A549 (cell line): ENCODE measurements at regions not wholly inside any gene's neighbourhood (a gene's known extent, or its start where the extent isn't known, plus 50 kb on each side); places are given as distances from the start of the nearest gene placed in this dataset.

ENCODE experiments used
- ATAC-seq, 2 experiments: fragments of 200-7000 bp in 1 of 2; fragments of >200 bp in 1 of 2; cut with Nextera tagmentation in 1 of 2; cut with Tn5 transposase in 1 of 2; 3 replicates each; pipeline versions ENCODE4 v1.8.0 to v1.9.1; 2018 to 2020; ENCODE audit warnings: mild to moderate bottlenecking in 1 of 2, moderate library complexity in 1 of 2
- CTCF ChIA-PET: fragments of 300-600 bp; sonication (Branson Sonifier 250); formaldehyde crosslinking; extraction: SDS; loops from one replicate; lab custom pipeline; 2021; ENCODE audit warnings: antibody characterized with exemption, inconsistent platforms; lab: Yijun Ruan, JAX
- POLR2A ChIA-PET: fragments of 350-600 bp; formaldehyde crosslinking; extraction: SDS; loops from one replicate; lab custom pipeline; 2021; ENCODE audit warnings: antibody characterized with exemption, inconsistent platforms; lab: Yijun Ruan, JAX
- DNase-seq, 2 experiments: peaks; one replicate each; pipeline versions ENCODE4 v3.0.0 to v3.0.0-alpha.2; 2011 to 2016; ENCODE audit warnings: low read depth in 1 of 2, low spot score in 1 of 2
- FAIRE-seq: peaks from 2 replicates; lab custom pipeline; 2011; peaks lifted over from hg19 to GRCh38; lab: Jason Lieb, UNC
- H3K27ac ChIP-seq, 2 experiments: fragments of >200 bp; sonication (Bioruptor Twin); formaldehyde crosslinking; 3 replicates each; pipeline ENCODE4 v1.5.1; 2016 to 2017
- H3K4me1 ChIP-seq: fragments of >200 bp; sonication (Bioruptor Twin); formaldehyde crosslinking; 3 replicates; pipeline ENCODE4 v1.6.1; 2016
- H3K4me2 ChIP-seq: fragments of >200 bp; sonication (Bioruptor Twin); formaldehyde crosslinking; 3 replicates; pipeline ENCODE4 v1.6.1; 2016
- H3K4me3 ChIP-seq: fragments of >200 bp; sonication (Bioruptor Twin); formaldehyde crosslinking; 3 replicates; pipeline ENCODE4 v1.5.1; 2016
- H3K9me3 ChIP-seq: fragments of >200 bp; sonication (Bioruptor Twin); formaldehyde crosslinking; 3 replicates; pipeline ENCODE4 v1.6.1; 2016
- ATOH8 ChIP-seq: fragments of 250-450 bp; sonication (Bioruptor Pico); IDR thresholded peaks from 2 replicates; pipeline ENCODE4 v1.5.0; 2020; ENCODE audit warnings: low read depth, mild to moderate bottlenecking, moderate library complexity
- BCL3 ChIP-seq: fragments of >200 bp; sonication (Bioruptor Twin); formaldehyde crosslinking; IDR thresholded peaks from 3 replicates; pipeline ENCODE4 v1.6.1; 2016
- BHLHE40 ChIP-seq: IDR thresholded peaks from 2 replicates; pipeline ENCODE4 v1.6.1; 2012; ENCODE audit warnings: low read depth, low read length, inconsistent platforms
- CEBPB ChIP-seq, 2 experiments: fragments of >200 bp in 1 of 2; sonication (Bioruptor Twin) in 1 of 2; formaldehyde crosslinking in 1 of 2; IDR thresholded peaks; 2 replicates each; pipeline ENCODE4 v1.6.1; 2012 to 2016
- E2F6 ChIP-seq: IDR thresholded peaks from 2 replicates; pipeline ENCODE4 v1.6.1; 2012; ENCODE audit warnings: low read depth, borderline replicate concordance
- EHF ChIP-seq: fragments of 250-450 bp; sonication (Bioruptor Pico); IDR thresholded peaks from 2 replicates; pipeline ENCODE4 v1.5.0; 2020; ENCODE audit warnings: mild to moderate bottlenecking
- ESRRA ChIP-seq: fragments of 150-350 bp; IDR thresholded peaks from 2 replicates; pipeline ENCODE4 v1.6.1; 2014; ENCODE audit warnings: mild to moderate bottlenecking, low read length, borderline replicate concordance
- FOSB ChIP-seq: fragments of 250-450 bp; sonication (Bioruptor Pico); IDR thresholded peaks from 2 replicates; pipeline ENCODE4 v1.5.0; 2020; ENCODE audit warnings: mild to moderate bottlenecking, moderate library complexity
- FOXS1 ChIP-seq: fragments of 250-450 bp; sonication (Bioruptor Pico); IDR thresholded peaks from 2 replicates; pipeline ENCODE4 v1.5.0; 2020; ENCODE audit warnings: mild to moderate bottlenecking, moderate library complexity
- HES2 ChIP-seq: fragments of >200 bp; sonication (Bioruptor Twin); formaldehyde crosslinking; IDR thresholded peaks from 2 replicates; pipeline ENCODE4 v1.6.1; 2016
- HEYL ChIP-seq: fragments of 250-450 bp; sonication (Bioruptor Pico); IDR thresholded peaks from 2 replicates; pipeline ENCODE4 v1.8.0; 2021; ENCODE audit warnings: mild to moderate bottlenecking, moderate library complexity
- HMGXB4 ChIP-seq: fragments of 250-450 bp; sonication (Bioruptor Pico); IDR thresholded peaks from 2 replicates; pipeline ENCODE4 v1.5.0; 2021; ENCODE audit warnings: mild to moderate bottlenecking, moderate library complexity, borderline replicate concordance
- MAFK ChIP-seq: fragments of 450-650 bp; IDR thresholded peaks from 2 replicates; pipeline ENCODE4 v1.6.1; 2014; ENCODE audit not compliant: partially characterized antibody
- MAX ChIP-seq: IDR thresholded peaks from 2 replicates; pipeline ENCODE4 v1.6.1; 2012
- MYC ChIP-seq: IDR thresholded peaks from 2 replicates; pipeline ENCODE4 v1.6.1; 2012; ENCODE audit warnings: mild to moderate bottlenecking, inconsistent platforms, low read length, improper control_type of control experiment, borderline replicate concordance
- NPAS2 ChIP-seq: fragments of 250-450 bp; sonication (Bioruptor Pico); IDR thresholded peaks from 2 replicates; pipeline ENCODE4 v1.8.0; 2022; ENCODE audit warnings: mild to moderate bottlenecking, moderate library complexity, borderline replicate concordance
- PHF8 ChIP-seq: fragments of 200-600 bp; sonication (generic); IDR thresholded peaks from 2 replicates; pipeline ENCODE4 v1.6.1; 2016; ENCODE audit warnings: low read depth, mild to moderate bottlenecking, antibody characterized with exemption, moderate library complexity, borderline replicate concordance
- POLR2A ChIP-seq: IDR thresholded peaks from 2 replicates; pipeline ENCODE4 v1.6.1; 2012; ENCODE audit warnings: mild to moderate bottlenecking, low read length
- RAD21 ChIP-seq, 2 experiments: fragments of >200 bp in 1 of 2; sonication (Bioruptor Twin) in 1 of 2; formaldehyde crosslinking in 1 of 2; IDR thresholded peaks in 1 of 2; conservative IDR thresholded peaks in 1 of 2; 2 replicates in 1 of 2; 3 replicates in 1 of 2; pipeline ENCODE4 v1.6.1; 2012 to 2018; ENCODE audit warnings: inconsistent platforms in 1 of 2
- RARB ChIP-seq: fragments of 250-450 bp; sonication (Bioruptor Pico); IDR thresholded peaks from 2 replicates; pipeline ENCODE4 v1.8.0; 2021; ENCODE audit warnings: mild to moderate bottlenecking, moderate library complexity
- REST ChIP-seq: fragments of 200-600 bp; sonication (generic); IDR thresholded peaks from 2 replicates; pipeline ENCODE4 v1.6.1; 2016; ENCODE audit warnings: antibody characterized with exemption, mild to moderate bottlenecking, moderate library complexity
- RFX5 ChIP-seq: fragments of 450-650 bp; IDR thresholded peaks from 2 replicates; pipeline ENCODE4 v1.7.1; 2014; ENCODE audit warnings: antibody characterized with exemption, mild to moderate bottlenecking, moderate library complexity
- TFCP2L1 ChIP-seq: fragments of 250-450 bp; sonication (Bioruptor Pico); IDR thresholded peaks from 2 replicates; pipeline ENCODE4 v1.5.0; 2021; ENCODE audit warnings: mild to moderate bottlenecking
- TP53 ChIP-seq: fragments of 250-450 bp; sonication (Bioruptor Pico); IDR thresholded peaks from 2 replicates; pipeline ENCODE4 v1.5.0; 2021; ENCODE audit warnings: mild to moderate bottlenecking, moderate library complexity
- ZC3H11A ChIP-seq: fragments of 450-650 bp; IDR thresholded peaks from 2 replicates; pipeline ENCODE4 v1.6.1; 2014; ENCODE audit warnings: antibody characterized with exemption, mild to moderate bottlenecking
- ZNF302 ChIP-seq: fragments of 250-450 bp; sonication (Bioruptor Pico); IDR thresholded peaks from 2 replicates; pipeline ENCODE4 v1.9.0; 2021; ENCODE audit warnings: inconsistent platforms, mild to moderate bottlenecking, moderate library complexity
- ZSCAN20 ChIP-seq: fragments of 250-450 bp; sonication (Bioruptor Pico); IDR thresholded peaks from 2 replicates; pipeline ENCODE4 v1.8.0; 2022; ENCODE audit warnings: mild to moderate bottlenecking, moderate library complexity
- WGBS: methylation state at CpG from one replicate; pipeline ENCODE4 v1.1.6; 2017; ENCODE audit errors: missing lambda C conversion rate; 5-methylcytosine and 5-hydroxymethylcytosine counted together

- ATAC-seq (no peak), DNase-seq (no peak), FAIRE-seq (no peak)
- Histone ChIP-seq H3K27ac (no peak overlapping the region), H3K4me2 (no peak overlapping the region), H3K9me3 (no peaks in the 10 kb centered on the region), H3K4me3 (no peak overlapping the region), H3K4me1 (no peaks in the 10 kb centered on the region)
- TF ChIP-seq MYC: no peak
- CTCF ChIA-PET: no interaction called here
- 23% methylated on average over 1 of the region's 1 CpG for WGBS
- POLR2A ChIA-PET: no interaction called here
Observed at GRCh38 chr10:65010845-65011244, 1489.6 kb downstream of the REEP3 start.

- DNase-seq (no peak), ATAC-seq (no peak), FAIRE-seq (no peak)
- ChIA-PET POLR2A (no interaction called here), CTCF (no interaction called here)
- Histone ChIP-seq H3K4me3 (no peak overlapping the region), H3K9me3 (no peaks in the 10 kb centered on the region), H3K4me1 (no peaks in the 10 kb centered on the region), H3K4me2 (no peak overlapping the region), H3K27ac (no peak overlapping the region)
- WGBS: 45% methylated on average over 7 of the region's 7 CpGs
- TF ChIP-seq ZC3H11A (no peak), ATOH8 (no peak), HEYL (no peak), FOSB (no peak), HMGXB4 (CRISPR knock-in tag) (no peak), ZSCAN20 (CRISPR knock-in tag) (no peak), RARB (CRISPR knock-in tag) (no peak), MAFK (no peak), MYC (no peak), CEBPB (IDR thresholded peaks at IDR 0.05) (no peak), NPAS2 (CRISPR knock-in tag) (no peak), MAX (no peak), ESRRA (no peak), PHF8 (no peak)
Observed at GRCh38 chr10:65017523-65017922, 1496.3 kb downstream of the REEP3 start.

GRCh38 chr10:65024886-65025285, 1503.7 kb downstream of the REEP3 start:
- no peak overlapping the region for H3K4me2 ChIP-seq
- no peak overlapping the region for H3K27ac ChIP-seq
- POLR2A ChIA-PET: no interaction called here
- DNase-seq (no peak), FAIRE-seq (no peak), ATAC-seq (no peak)
- no peaks in the 10 kb centered on the region for H3K4me1 ChIP-seq
- CTCF ChIA-PET: no interaction called here
- no peak overlapping the region for H3K4me3 ChIP-seq
- no peaks in the 10 kb centered on the region for H3K9me3 ChIP-seq
- no peak for TF ChIP-seq RFX5
- TF ChIP-seq FOXS1 (CRISPR knock-in tag): no peak
- no peak for TF ChIP-seq HES2
- TF ChIP-seq MAX: no peak
- TF ChIP-seq TP53 (CRISPR knock-in tag): no peak
- no peak for TF ChIP-seq BHLHE40
- no peak for TF ChIP-seq POLR2A
- TF ChIP-seq RAD21 (conservative IDR thresholded peaks at IDR 0.05 in 1 of 2, IDR thresholded peaks at IDR 0.05 in 1 of 2): no peak
- no peak for TF ChIP-seq BCL3
- no peak for TF ChIP-seq EHF
- TF ChIP-seq E2F6: no peak
- TF ChIP-seq REST: no peak
- TF ChIP-seq TFCP2L1 (CRISPR knock-in tag): no peak
- TF ChIP-seq ZNF302 (CRISPR knock-in tag): no peak
